NCI-H2029 (cell line): ENCODE measurements at regions not wholly inside any gene's neighbourhood (a gene's known extent, or its start where the extent isn't known, plus 50 kb on each side); places are given as distances from the start of the nearest gene placed in this dataset.
"Not testable (repeated sequence)": the region's sequence is repeated elsewhere in the genome, so short reads cannot be mapped to it uniquely, and the experiment has no call there.

Experiments
- DNase-seq: peaks from one replicate; lab custom pipeline; 2025; lab: John Stamatoyannopoulos, UW

GRCh38 chr3:152774230-152774629, 60.7 kb upstream of the P2RY1 start:
- DNase-seq: not testable (repeated sequence)

- no peak for DNase-seq
These were observed 56.9 kb upstream of the P2RY1 start for GRCh38 chr3:152778022-152778421.

GRCh38 chr3:152779653-152780052, 55.3 kb upstream of the P2RY1 start:
- DNase-seq: no peak

- no peak for DNase-seq
These were observed 54.4 kb upstream of the P2RY1 start for GRCh38 chr3:152780553-152780952.

GRCh38 chr3:152785051-152785450, 49.9 kb upstream of the P2RY1 start:
- DNase-seq: no peak
